HG03095 (cell line): ENCODE measurements at regions not wholly inside any gene's neighbourhood (a gene's known extent, or its start where the extent isn't known, plus 50 kb on each side); places are given as distances from the start of the nearest gene placed in this dataset.
A peak's percentile ranks its signal among the peaks of the same experiment; 100 is the strongest.
"Not testable (repeated sequence)": the region's sequence is repeated elsewhere in the genome, so short reads cannot be mapped to it uniquely, and the experiment has no call there.

Experiments used
- ATAC-seq: cut with Tn5 transposase; IDR thresholded peaks from one replicate; pipeline ENCODE4 v1.9.1; 2021; ENCODE audit warnings: moderate library complexity; ENCODE audit not compliant: unreplicated experiment

- no peak for ATAC-seq
Observed at GRCh38 chr12:27864521-27864920, 84.5 kb upstream of the MANSC4 start.

GRCh38 chr12:27863839-27864238, 83.8 kb upstream of the MANSC4 start:
- ATAC-seq: no peak

GRCh38 chr12:27861428-27862167, 81.6 kb upstream of the MANSC4 start:
- ATAC-seq: peak; percentile 97

DNA sequence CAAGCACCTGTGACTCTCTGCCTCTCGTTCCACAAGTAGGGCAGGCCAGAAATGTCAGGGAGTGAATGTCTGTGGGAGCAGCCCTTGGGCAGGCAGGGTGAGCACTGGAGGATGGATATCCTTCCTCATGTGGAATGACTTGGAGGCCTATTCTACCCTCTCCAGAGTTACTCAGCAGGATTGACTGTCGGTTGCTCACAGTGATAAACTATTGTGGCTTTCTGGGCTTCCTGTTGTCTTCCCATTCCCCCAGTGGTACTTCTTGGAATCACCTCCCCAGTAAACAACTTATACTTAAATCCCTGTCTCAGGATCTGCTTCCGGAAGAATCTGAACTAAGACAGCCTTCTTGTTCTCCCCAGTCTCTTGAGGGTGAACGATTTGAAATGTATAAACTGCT, 79.6 kb upstream of the MANSC4 start:
- ATAC-seq: no peak

DNA sequence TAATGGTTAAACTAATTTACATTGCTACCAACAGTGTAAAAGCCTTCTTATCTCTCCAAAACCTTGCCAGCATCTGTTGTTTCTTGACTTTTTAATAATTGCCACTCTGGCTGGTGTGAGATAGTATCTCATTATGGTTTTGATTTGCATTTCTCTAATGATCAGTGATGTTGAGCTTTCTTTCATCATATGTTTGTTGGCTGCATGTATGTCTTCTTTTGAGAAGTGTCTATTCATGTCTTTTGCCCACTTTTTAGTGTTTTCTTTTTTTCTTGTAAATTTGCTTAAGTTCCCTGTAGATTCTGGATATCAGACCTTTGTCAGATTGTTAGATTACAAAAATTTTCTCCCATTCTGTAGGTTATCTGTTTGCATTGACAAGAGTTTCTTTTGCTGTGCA, 77.0 kb upstream of the MANSC4 start:
- not testable (repeated sequence) for ATAC-seq

DNA sequence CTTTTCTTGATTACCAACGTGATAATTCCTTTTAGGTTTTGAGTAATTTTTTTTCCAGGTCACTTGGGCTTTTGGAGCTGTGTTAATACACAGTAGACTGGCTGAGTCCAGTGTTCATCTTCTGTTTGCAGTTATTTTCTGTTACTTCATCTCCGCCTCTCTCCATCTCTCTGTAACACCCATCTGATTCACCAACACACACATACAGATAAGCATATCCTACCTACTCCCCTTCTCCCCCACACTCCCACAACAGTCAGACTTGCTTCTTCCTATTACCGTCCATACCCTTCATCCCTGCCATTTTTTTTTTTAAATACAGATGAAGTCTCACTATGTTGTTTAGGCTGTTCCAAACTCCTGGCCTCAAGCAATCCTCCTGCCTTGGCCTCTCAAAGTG, 72.7 kb upstream of the MANSC4 start:
- ATAC-seq: no peak
